Body of pancreas (tissue), 4 donors: ENCODE measurements at regions not wholly inside any gene's neighbourhood (a gene's known extent, or its start where the extent isn't known, plus 50 kb on each side); places are given as distances from the start of the nearest gene placed in this dataset.

Experiments used
- CTCF ChIP-seq, 7 experiments: fragments of 450-650 bp in 4 of 7; fragments of 200-600 bp in 3 of 7; sonication (generic) in 3 of 7; IDR thresholded peaks; one replicate each; pipeline ENCODE4 v1.5.1; 2016 to 2019; ENCODE audit warnings: antibody characterized with exemption in 7 of 7
- POLR2A ChIP-seq, 3 donors: fragments of 450-650 bp; IDR thresholded peaks; one replicate each; pipeline ENCODE4 v1.6.1; 2016; ENCODE audit warnings: antibody characterized with exemption in 3 of 3, mild to moderate bottlenecking in 2 of 3

- TF ChIP-seq CTCF (IDR thresholded peaks at IDR 0.05) (no peak), POLR2A (IDR thresholded peaks at IDR 0.05) (no peak)
Observed at GRCh38 chr5:33033516-33033915, 322.4 kb downstream of the NPR3 start.
